NCI-H345 (cell line): ENCODE measurements at regions not wholly inside any gene's neighbourhood (a gene's known extent, or its start where the extent isn't known, plus 50 kb on each side); places are given as distances from the start of the nearest gene placed in this dataset.
A peak's percentile ranks its signal among the peaks of the same experiment; 100 is the strongest.

Experiments
- DNase-seq: peaks from one replicate; lab custom pipeline; 2025; lab: John Stamatoyannopoulos, UW

DNA sequence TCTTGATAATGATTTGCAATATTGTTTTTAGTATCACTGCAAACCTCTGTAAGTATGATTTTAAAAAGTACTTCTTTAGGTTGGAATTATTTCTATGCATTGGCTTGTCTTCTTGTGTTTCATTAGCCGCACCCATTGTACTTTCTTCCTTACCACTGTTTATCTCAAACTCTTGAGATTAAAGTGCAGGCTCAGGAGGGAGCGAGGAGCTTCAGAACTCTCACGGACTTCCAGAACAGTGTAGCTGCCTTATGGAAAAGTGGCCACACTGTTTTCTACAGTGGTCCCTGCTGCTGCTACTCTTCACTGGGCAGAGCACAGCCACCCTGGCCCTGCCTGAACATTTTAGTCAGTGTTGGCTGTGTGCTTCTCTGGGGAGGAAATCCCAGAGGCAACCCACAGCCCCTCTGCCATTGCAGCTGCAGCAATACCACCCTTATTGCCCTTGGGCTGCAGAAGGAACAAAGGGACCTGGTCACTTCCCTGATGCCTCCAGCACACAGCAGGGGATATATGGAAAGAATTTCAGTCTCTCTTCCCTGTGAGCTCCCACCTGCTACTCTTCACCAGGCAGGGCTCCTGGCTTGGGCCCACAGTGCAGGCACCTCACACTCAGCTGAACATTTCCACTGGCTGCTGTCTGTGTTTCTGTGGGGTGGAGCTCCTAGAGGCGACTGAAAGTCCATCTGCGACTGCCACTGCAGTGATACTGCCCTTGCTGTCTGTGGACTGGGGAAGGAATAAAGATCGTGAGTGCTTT lies 91.7 kb upstream of the MAP3K4 start:
- no peak for DNase-seq

DNA sequence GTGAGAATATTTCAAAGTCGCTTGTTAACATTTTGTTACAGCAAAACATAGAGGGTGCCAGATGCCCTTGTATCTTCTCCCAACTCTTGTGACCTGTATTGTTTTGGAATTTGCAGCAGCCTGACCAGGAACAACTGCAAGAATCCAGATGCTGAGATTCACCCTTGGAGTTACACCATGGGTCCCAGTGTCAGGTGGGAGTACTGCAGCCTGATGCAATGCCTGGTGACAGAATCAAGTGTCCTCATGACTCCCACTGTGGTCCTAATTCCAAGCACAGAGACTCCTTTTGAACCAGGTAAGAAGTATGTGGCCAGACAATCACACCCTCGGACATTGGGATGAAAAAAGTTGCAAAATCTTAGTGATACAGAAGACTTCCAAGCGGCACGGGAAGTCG lies 79.6 kb upstream of the MAP3K4 start:
- DNase-seq: no peak

DNA sequence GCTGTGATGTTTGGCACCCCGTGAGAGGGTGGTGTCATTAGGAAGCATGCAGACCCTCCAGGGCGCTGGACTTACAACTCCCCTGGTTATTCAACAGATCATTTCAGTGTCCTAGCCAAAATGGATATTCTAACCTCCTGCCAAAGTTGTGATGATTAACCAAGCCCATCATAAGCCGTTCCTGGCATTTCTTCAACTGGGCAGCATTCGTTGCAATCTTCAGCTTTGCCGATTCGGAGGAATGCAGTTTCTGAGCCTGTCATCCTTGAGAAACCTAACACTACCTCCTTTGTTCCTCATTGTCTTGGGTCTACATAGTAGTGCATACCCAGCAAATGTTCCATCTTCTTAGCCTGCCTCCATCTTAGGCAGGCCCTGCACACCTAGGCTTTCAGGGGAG lies 79.2 kb upstream of the MAP3K4 start:
- no peak for DNase-seq

DNA sequence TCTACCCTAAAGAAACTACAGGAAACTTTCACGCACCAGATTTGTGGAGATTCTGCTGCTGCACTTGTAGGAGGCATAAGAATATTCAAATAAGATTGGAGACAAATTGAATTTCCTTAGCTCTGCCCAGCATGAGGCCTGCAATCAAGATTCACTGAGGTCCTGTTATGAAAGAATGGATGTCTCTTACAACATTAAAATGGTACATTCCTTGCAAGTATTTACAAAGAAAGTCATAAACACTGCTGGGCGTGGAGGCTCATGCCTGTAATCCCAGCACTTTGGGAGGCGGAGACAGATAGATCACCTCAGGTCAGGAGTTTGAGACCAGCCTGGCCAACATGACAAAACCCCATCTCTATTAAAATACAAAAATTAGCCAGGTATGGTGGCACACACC lies 74.0 kb upstream of the MAP3K4 start:
- no peak for DNase-seq

DNA sequence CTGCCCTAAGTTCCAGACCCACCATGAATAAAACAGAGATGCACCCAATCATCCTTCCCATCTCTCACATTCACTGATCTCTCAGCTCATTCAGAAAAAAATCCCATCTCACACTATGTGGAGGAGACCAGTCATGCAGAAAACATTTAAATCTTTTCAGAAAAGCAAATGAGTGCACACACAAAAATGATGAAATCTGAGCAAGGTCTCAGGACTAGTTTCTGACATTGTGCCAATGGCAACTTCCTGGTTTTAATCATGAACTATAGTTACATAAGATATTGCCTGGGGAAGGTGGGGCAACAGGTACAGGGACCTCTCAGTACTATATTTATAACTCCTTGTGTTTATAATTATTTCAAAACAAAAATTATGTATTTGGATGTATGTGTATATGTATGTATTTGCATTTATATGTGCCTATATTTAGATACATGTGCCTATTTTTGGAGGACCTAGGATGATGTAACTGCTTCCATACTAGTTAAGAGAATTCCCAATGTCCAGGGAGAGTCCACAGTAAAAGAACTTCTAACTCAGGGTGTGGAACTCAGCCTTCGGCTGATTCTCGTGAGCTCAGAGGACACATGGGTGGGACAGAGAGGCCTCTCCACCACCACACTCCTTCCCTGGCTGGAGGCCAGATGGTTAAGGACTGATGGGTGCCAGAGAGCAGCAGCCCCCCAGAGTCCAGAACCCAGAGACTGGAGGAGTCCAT lies 71.7 kb upstream of the MAP3K4 start:
- no peak for DNase-seq

DNA sequence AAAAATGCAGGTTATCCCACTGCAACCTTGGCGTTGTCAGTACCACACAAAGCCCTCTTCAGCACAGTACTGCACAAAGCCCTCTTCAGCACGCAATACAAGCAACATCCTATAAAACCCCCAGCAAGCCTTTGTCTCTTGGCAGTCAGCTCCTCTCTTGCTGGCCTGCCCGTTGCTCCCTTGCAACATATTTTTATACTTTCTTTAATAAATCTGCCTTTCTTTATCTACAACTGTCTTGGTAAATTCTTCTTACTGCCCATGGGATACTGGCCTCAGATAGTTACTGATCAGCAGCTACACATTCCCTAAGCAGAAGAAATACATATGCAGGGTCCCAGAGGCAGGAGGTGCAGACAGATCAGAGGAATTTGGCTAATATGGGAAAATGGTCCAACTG lies 70.5 kb upstream of the MAP3K4 start:
- DNase-seq: no peak

DNA sequence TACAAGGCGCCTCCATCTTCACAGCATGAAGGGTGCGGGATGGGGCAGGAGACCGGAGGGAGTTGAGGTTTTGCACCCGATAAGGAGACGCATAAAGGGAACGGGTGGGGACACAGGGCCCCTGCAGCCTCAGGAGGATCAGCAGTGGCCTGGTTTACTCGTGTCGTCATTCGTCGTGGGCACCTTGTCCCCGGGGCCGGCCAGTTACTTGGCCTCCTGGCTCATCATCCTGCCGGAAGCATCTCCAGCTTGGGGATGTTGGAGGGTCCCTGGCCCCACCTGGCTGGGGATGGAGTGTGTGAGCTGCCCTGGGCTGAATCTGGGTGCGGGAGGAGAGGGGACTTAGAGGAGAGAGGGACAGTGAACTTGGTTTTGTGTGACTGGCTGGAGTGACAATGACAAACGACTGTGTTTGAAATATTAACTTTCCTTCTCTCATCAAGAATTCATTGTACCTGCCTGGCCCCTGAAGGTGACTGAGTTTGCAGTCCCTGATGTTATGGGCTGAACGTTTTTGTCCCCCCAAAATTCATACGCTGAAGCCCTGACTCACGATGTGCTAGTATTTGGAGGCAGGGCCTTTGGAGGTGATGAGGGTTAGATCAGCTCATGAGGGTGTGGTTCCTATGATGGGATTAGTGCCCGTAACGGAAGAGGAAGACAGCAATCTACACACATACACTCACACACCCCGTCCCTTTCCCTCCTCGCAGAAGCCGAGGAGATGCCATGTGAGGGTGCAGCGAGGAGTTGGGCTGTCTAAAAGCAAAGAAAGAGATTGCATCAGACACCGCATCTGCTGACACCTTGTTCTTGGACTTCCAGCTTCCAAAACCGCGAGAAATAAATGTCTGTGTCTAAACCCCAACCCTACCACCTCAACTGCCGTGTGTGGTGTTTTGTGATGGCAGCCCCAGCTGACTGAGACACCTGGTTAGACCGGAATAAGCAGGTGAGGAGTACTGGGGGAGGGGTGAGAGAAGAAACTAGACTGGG lies 65.0 kb upstream of the MAP3K4 start:
- no peak for DNase-seq

DNA sequence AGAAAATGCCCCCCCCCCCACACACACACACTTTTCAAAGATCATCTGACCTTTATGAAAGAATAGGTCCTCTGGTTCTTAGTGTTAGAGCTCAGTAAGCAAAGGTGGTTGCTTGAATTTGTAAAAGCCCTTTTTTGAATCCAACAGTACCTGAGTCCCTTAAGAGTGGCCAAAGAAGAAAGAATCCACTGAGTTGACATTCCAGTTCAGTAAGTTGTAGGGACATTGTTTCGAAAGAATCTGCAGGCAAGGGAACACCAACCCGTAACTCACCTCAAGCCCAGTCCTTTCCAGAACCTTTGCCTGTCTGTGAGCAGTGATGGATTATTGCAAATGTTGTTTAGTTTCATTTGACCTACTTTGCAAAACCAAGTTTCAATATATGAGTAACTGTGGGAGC lies 64.2 kb upstream of the MAP3K4 start:
- DNase-seq: no peak

DNA sequence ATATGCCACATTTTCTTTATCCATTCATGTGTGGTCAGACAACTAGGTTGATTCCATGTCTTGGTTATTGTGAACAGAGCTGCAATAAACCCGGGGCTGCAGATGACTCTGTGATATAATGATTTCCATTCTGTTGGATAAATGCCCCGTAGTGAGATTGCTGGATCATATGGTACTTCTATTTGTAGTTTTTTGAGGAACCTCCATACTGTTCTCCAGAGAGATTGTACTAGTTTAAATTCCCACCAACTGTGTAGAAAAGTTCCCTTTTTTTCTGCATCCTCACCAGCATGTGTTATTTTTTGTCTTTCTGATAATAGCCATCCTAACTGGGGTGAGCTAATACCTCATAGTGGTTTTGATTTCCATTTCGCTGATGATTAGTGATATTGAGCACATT lies 62.2 kb upstream of the MAP3K4 start:
- no peak for DNase-seq

DNA sequence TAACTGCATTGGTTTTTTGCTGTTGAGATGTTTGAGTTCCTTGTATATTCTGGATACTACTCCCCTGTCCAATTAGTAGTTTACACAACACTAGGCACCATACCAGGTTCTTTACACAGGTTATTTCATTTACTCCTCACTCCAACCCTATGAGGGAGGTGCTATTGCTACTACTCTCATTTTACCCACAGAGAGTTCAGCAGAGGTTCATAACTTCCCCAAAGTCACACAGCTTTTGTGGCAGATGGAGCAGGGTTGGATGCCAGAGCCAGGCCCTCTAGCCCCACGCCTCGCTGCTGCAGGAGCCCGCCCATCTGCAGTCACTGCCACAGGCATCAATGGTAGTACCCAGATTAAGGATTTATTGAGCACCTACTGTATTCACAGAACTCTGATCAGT lies 61.7 kb upstream of the MAP3K4 start:
- no peak for DNase-seq

DNA sequence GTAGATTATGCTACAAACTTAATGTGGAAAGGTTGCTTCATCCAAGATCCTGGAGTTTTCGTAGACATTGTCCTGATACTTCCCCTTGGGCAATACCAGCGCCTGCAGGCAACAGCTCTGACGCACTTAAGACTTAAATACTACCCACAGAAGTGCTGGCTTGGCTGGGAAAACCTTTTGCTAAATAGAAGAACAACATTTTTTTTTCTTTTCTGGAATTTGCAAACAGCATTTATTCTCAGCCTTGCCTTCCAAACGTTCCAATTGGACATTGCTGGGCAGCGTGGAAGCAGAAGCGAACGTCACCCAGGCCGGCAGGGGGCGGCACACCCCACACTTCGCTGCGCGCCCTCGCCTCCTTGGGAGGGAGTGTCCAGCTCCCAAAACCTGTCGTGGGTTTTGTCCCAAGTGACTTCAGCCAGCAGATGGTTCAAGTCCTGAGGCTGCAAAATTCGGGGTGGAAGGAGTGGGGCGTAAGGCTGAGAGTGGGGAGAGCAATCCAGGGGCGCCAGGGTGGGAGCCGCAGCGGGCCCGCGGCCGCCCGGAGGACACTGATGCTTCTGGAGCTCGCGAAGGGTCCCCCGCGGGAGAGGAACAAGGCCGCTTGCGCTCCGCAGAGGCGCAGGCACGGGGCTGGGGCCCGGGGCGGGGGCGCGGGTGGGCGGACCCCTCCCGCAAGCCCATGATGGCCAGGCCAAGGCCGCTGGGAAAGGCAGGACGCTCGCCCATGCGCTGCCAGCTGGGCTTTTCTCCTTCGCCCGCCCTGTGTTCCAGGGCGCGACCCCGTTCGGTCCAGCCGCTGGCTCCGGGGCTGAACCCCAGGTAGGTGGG lies 60.8 kb upstream of the MAP3K4 start:
- peak; percentile 42 for DNase-seq

DNA sequence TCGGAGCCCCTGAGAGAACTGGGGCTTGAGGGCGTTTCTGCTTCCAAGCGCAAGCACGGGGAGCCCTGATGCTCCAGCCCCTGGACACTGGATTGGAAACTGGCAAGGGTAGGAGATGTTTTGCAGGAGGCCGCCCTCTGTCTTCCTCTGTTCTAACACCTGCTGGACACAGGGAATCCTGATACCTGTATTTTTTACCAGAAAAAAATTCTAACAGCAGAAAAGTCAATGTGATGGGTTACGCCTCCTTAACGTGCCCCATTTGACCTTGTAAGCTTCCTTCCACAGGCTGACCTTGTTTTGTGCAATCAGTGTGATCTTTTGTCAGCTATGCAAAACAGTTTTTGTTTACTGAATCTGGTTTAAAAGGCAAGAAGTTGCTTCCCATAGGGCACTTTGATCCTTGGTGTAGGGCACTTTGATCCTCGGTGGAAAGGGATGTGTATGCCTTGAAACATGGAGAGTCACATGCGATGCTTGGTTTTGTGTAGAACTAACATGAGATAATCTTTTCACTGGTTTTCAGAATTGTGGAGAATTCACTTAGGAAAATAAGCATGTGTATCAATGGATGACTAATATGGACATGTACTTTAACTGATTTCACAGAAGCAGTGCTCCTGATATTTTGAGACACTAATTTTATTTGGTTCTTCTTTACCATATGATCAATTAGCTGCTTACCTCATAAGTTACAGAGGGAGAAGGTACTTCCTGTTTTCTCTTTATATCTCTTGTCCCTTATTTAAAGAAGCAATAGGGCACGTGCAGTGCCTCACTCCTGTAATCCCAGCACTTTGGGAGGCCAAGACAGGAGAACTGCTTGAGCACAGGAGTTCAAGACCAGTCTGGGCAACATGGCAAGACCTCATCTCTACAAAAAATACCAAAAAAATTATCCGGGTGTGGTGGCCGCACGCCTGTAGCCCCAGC lies 59.9 kb upstream of the MAP3K4 start:
- DNase-seq: no peak

DNA sequence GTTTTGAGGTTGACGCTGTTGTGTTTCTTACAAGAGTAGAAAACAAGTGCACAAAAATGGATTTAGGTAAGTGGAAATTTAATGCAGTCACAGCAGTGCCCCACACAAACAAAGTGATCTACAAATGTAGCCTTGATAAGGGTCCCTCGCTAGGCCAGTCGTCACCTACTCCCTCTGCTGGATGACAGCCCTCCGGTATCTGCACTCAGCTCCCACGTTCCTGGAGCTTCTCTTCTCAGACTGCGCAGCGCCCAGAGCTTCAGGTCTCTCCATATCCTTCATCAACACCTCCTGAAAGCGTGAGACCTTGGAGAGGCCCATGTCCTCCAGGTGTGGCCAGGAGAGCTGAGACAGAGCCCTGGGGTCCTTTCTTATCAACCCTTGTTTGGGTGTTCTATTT lies 58.3 kb upstream of the MAP3K4 start:
- DNase-seq: no peak

DNA sequence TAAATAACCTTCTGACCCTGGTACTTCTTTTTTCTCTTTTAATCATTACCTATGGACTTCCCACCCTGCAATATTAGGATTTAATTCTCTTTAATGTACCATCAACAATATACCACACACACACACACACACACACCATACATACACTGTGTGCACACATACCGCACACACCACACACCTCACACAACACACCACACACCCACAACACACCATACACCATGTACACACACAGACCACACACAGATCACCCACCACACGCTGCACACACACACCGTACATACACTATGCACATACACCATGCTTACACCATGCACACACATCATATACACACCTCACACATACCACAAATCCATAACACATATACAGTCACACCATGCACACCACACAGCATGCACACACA lies 57.4 kb upstream of the MAP3K4 start:
- DNase-seq: no peak

DNA sequence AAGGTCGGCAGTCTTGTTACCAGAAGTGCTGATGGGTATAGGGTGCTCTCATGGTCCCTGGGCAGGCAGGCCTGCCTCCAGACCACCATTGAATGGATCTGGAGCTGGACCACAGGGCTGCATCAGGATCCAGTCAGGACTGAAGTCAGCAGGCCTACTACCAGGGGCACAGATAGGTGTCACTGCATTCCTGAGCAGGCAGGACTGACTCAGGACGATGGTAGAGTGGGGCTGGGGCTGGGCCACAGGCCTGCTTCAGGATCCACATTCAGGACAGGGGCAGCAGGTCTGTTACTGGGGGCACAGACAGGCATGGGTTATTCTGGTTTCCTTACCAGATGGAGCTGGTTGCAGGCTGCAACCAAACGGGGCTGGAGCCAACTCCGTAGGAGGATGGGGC lies 51.4 kb upstream of the MAP3K4 start:
- DNase-seq: no peak
